SK-N-SH (cell line): ENCODE measurements at regions not wholly inside any gene's neighbourhood (a gene's known extent, or its start where the extent isn't known, plus 50 kb on each side); places are given as distances from the start of the nearest gene placed in this dataset.

ENCODE experiments used
- CTCF ChIA-PET: fragments of 300-600, 350-600 bp; formaldehyde crosslinking; extraction: SDS; loops from one replicate; lab custom pipeline; 2021; lab: Yijun Ruan, JAX
- POLR2A ChIA-PET: fragments of 350-600 bp; sonication (Branson Sonifier 250); formaldehyde crosslinking; extraction: SDS; loops from one replicate; lab custom pipeline; 2020; ENCODE audit warnings: antibody characterized with exemption, inconsistent platforms; lab: Yijun Ruan, JAX
- DNase-seq: peaks from one replicate; pipeline ENCODE4 v3.0.0; 2012
- H2AFZ ChIP-seq: fragments of 200-600 bp; sonication (generic); 2 replicates; pipeline ENCODE4 v1.8.1; 2016; ENCODE audit warnings: antibody characterized with exemption, mild to moderate bottlenecking, low read depth
- H3F3A ChIP-seq: fragments of 200-600 bp; sonication (generic); replicated peaks from 2 replicates; pipeline ENCODE3; 2016; ENCODE audit warnings: antibody characterized with exemption, mild to moderate bottlenecking; ENCODE audit not compliant: insufficient read depth
- H3K27ac ChIP-seq, 2 experiments: fragments of 200-500 bp in 1 of 2; fragments of 200-600 bp in 1 of 2; sonication (Bioruptor generic) in 1 of 2; sonication (generic), shearing (Covaris generic) in 1 of 2; 2 replicates each; pipeline versions ENCODE4 v1.5.1 to v1.6.1; 2014 to 2016; ENCODE audit warnings: low read depth in 2 of 2, inconsistent platforms in 1 of 2, low read length in 1 of 2, mild to moderate bottlenecking in 1 of 2, mixed read lengths in 1 of 2
- H3K27me3 ChIP-seq: fragments of 200-600 bp; sonication (generic), shearing (Covaris generic); 2 replicates; pipeline ENCODE4 v1.6.1; 2016; ENCODE audit warnings: mixed run types; ENCODE audit not compliant: insufficient read depth
- H3K36me3 ChIP-seq, 2 experiments: fragments of 200-500 bp in 1 of 2; fragments of 200-600 bp in 1 of 2; sonication (Bioruptor generic) in 1 of 2; sonication (generic) in 1 of 2; replicated peaks in 1 of 2; 2 replicates each; pipeline versions ENCODE3 to v1.5.1; 2014 to 2016; ENCODE audit warnings: low read length in 1 of 2, mild to moderate bottlenecking in 1 of 2; ENCODE audit not compliant: insufficient read depth in 2 of 2, control insufficient read depth in 1 of 2
- H3K4me1 ChIP-seq, 2 experiments: fragments of 200-500 bp in 1 of 2; fragments of 200-600 bp in 1 of 2; sonication (Bioruptor generic) in 1 of 2; sonication (generic), shearing (Covaris generic) in 1 of 2; 2 replicates each; pipeline versions ENCODE4 v1.5.1 to v1.6.1; 2014 to 2016; ENCODE audit warnings: low read depth in 1 of 2, low read length in 1 of 2, mixed run types in 1 of 2; ENCODE audit not compliant: insufficient read depth in 2 of 2, control insufficient read depth in 1 of 2
- H3K4me2 ChIP-seq: fragments of 200-600 bp; sonication (generic), shearing (Covaris generic); 2 replicates; pipeline ENCODE4 v1.6.1; 2017; ENCODE audit warnings: mixed run types
- H3K4me3 ChIP-seq, 2 experiments: fragments of 200-500 bp in 1 of 2; fragments of 200-600 bp in 1 of 2; sonication (Bioruptor generic) in 1 of 2; sonication (generic), shearing (Covaris generic) in 1 of 2; 2 replicates each; pipeline versions ENCODE4 v1.5.1 to v1.8.1; 2014 to 2016; ENCODE audit warnings: low read depth in 2 of 2, inconsistent platforms in 1 of 2, low read length in 1 of 2, mild to moderate bottlenecking in 1 of 2, mixed read lengths in 1 of 2, moderate library complexity in 1 of 2
- H3K79me2 ChIP-seq: fragments of 200-600 bp; sonication (generic); 2 replicates; pipeline ENCODE4 v1.8.1; 2017; ENCODE audit warnings: mild to moderate bottlenecking; ENCODE audit not compliant: insufficient read depth
- H3K9ac ChIP-seq: fragments of 200-600 bp; sonication (generic); 2 replicates; pipeline ENCODE4 v1.6.1; 2017; ENCODE audit warnings: mixed run types
- H3K9me2 ChIP-seq: fragments of 200-600 bp; sonication (generic); 2 replicates; pipeline ENCODE4 v1.6.1; 2017; ENCODE audit warnings: mixed run types
- H3K9me3 ChIP-seq: fragments of 200-600 bp; sonication (generic); 2 replicates; pipeline ENCODE4 v1.6.1; 2017; ENCODE audit warnings: mixed run types, mild to moderate bottlenecking, moderate library complexity
- H4K20me1 ChIP-seq: fragments of 200-600 bp; sonication (generic); 2 replicates; pipeline ENCODE4 v1.6.1; 2017; ENCODE audit warnings: mild to moderate bottlenecking, mixed run types; ENCODE audit not compliant: insufficient read depth
- ELF1 ChIP-seq: IDR thresholded peaks from 2 replicates; pipeline ENCODE4 v1.4.0; 2012
- EP300 ChIP-seq, 2 experiments: IDR thresholded peaks; 2 replicates each; pipeline versions ENCODE4 v1.4.0 to v1.6.1; 2012; ENCODE audit warnings: borderline replicate concordance in 1 of 2, low read depth in 1 of 2, low read length in 1 of 2
- FOSL2 ChIP-seq: IDR thresholded peaks from 2 replicates; pipeline ENCODE4 v1.4.0; 2012; ENCODE audit warnings: low read depth, mild to moderate bottlenecking, moderate library complexity, borderline replicate concordance
- FOXJ3 ChIP-seq: sonication (generic); formaldehyde crosslinking; IDR thresholded peaks from 2 replicates; pipeline ENCODE4 v1.5.1; 2020; ENCODE audit warnings: mild to moderate bottlenecking, missing genetic modification reagents
- FOXM1 ChIP-seq: IDR thresholded peaks from 2 replicates; pipeline ENCODE4 v1.4.0; 2012; ENCODE audit warnings: low read depth, mild to moderate bottlenecking
- GABPA ChIP-seq: IDR thresholded peaks from 2 replicates; pipeline ENCODE4 v1.4.0; 2012; ENCODE audit warnings: low read depth, mild to moderate bottlenecking
- NFIC ChIP-seq: IDR thresholded peaks from 2 replicates; pipeline ENCODE4 v1.4.0; 2012; ENCODE audit warnings: borderline replicate concordance
- REST ChIP-seq: IDR thresholded peaks from 2 replicates; pipeline ENCODE4 v1.6.1; 2012; ENCODE audit warnings: mild to moderate bottlenecking, low read depth, low read length, moderate library complexity
- RFX5 ChIP-seq: IDR thresholded peaks from 2 replicates; pipeline ENCODE4 v1.6.1; 2012; ENCODE audit warnings: mild to moderate bottlenecking, improper control_type of control experiment, low read length
- RXRA ChIP-seq: IDR thresholded peaks from 2 replicates; pipeline ENCODE4 v1.4.0; 2012; ENCODE audit warnings: low read depth, mild to moderate bottlenecking, borderline replicate concordance
- SIN3A ChIP-seq: IDR thresholded peaks from 2 replicates; pipeline ENCODE4 v1.6.1; 2012; ENCODE audit warnings: low read depth, mild to moderate bottlenecking, low read length, moderate library complexity, borderline replicate concordance
- TCF12 ChIP-seq: IDR thresholded peaks from 2 replicates; pipeline ENCODE4 v1.4.0; 2012
- TEAD4 ChIP-seq: IDR thresholded peaks from 2 replicates; pipeline ENCODE4 v1.4.0; 2012; ENCODE audit warnings: mild to moderate bottlenecking, borderline replicate concordance; ENCODE audit not compliant: insufficient read depth
- USF2 ChIP-seq: fragments of 150-350 bp; IDR thresholded peaks from 2 replicates; pipeline ENCODE4 v1.6.1; 2017; ENCODE audit warnings: antibody characterized with exemption, low read length, low read depth, borderline replicate concordance
- WGBS: methylation state at CpG from one replicate; pipeline ENCODE4 v1.1.6; 2017; ENCODE audit warnings: low lambda C conversion rate; 5-methylcytosine and 5-hydroxymethylcytosine counted together
- TF ChIP-seq, protein P1 (sequence below): IDR thresholded peaks from 2 replicates; pipeline ENCODE4 v1.4.0; 2012; ENCODE audit warnings: low read depth, borderline replicate concordance
- TF ChIP-seq, protein P2 (sequence below): IDR thresholded peaks from 2 replicates; pipeline ENCODE4 v1.4.0; 2012; ENCODE audit warnings: low read depth, borderline replicate concordance

- no peak overlapping the region for H3K4me3 ChIP-seq
- H3K36me3 ChIP-seq, result no peaks in the 10 kb centered on the region
- TF ChIP-seq GABPA (no peak), TCF12 (no peak), USF2 (no peak), RFX5 (no peak), TEAD4 (no peak), FOSL2 (no peak), ELF1 (no peak), FOXJ3 (CRISPR knock-in tag) (no peak), NFIC (no peak), SIN3A (no peak), EP300 (IDR thresholded peaks at IDR 0.05; ENCODE audit: borderline replicate concordance in 1 of 2, low read depth in 1 of 2, low read length in 1 of 2) (no peak), RXRA (no peak), REST (no peak), FOXM1 (no peak)
- TF ChIP-seq, protein P1, sequence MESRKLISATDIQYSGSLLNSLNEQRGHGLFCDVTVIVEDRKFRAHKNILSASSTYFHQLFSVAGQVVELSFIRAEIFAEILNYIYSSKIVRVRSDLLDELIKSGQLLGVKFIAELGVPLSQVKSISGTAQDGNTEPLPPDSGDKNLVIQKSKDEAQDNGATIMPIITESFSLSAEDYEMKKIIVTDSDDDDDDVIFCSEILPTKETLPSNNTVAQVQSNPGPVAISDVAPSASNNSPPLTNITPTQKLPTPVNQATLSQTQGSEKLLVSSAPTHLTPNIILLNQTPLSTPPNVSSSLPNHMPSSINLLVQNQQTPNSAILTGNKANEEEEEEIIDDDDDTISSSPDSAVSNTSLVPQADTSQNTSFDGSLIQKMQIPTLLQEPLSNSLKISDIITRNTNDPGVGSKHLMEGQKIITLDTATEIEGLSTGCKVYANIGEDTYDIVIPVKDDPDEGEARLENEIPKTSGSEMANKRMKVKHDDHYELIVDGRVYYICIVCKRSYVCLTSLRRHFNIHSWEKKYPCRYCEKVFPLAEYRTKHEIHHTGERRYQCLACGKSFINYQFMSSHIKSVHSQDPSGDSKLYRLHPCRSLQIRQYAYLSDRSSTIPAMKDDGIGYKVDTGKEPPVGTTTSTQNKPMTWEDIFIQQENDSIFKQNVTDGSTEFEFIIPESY, result no peak
- TF ChIP-seq, protein P2, sequence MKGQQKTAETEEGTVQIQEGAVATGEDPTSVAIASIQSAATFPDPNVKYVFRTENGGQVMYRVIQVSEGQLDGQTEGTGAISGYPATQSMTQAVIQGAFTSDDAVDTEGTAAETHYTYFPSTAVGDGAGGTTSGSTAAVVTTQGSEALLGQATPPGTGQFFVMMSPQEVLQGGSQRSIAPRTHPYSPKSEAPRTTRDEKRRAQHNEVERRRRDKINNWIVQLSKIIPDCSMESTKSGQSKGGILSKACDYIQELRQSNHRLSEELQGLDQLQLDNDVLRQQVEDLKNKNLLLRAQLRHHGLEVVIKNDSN, result no peak
- H3K4me2 ChIP-seq, result no peak overlapping the region
- DNase-seq, result no peak
- H3K27ac ChIP-seq, result no peak overlapping the region
- no peaks in the 10 kb centered on the region for H3F3A ChIP-seq
- H3K27me3 ChIP-seq, result no peaks in the 10 kb centered on the region
- no peak overlapping the region for H3K9ac ChIP-seq
- no peaks in the 10 kb centered on the region for H3K4me1 ChIP-seq
- ChIA-PET CTCF (no interaction called here), POLR2A (no interaction called here)
- no peaks in the 10 kb centered on the region for H4K20me1 ChIP-seq
- H3K79me2 ChIP-seq, result no peaks in the 10 kb centered on the region
- WGBS, result 0% methylated on average over 1 of the region's 1 CpG
- H3K9me2 ChIP-seq, result no peaks in the 10 kb centered on the region
- no peak overlapping the region for H2AFZ ChIP-seq
- H3K9me3 ChIP-seq, result no peaks in the 10 kb centered on the region; the same call in 1 of the 2 replicates
Observed at GRCh38 chr18:4931209-4931608, 265.8 kb downstream of the AKAIN1 start.
